Psoas muscle (tissue), 7 donors: ENCODE measurements at regions not wholly inside any gene's neighbourhood (a gene's known extent, or its start where the extent isn't known, plus 50 kb on each side); places are given as distances from the start of the nearest gene placed in this dataset.

ENCODE experiments used
- ATAC-seq, 4 donors: fragments of 200-7000 bp; cut with Tn5 transposase; one replicate each; pipeline ENCODE4 v1.9.1; 2020; ENCODE audit warnings: moderate library complexity in 3 of 4, mild to moderate bottlenecking in 2 of 4
- DNase-seq, 2 donors: peaks; one replicate each; pipeline ENCODE4 v3.0.0-alpha.2; 2020
- H3K27ac ChIP-seq: fragments of 200-600 bp; one replicate; pipeline ENCODE4 v1.8.0; 2022
- H3K27me3 ChIP-seq, 3 donors: fragments of 200-600 bp in 1 of 3; one replicate each; pipeline versions ENCODE4 v1.6.1 to v1.8.0; 2013 to 2022; ENCODE audit warnings: low read length in 2 of 3, mild to moderate bottlenecking in 2 of 3, moderate library complexity in 1 of 3; ENCODE audit not compliant: insufficient read depth in 3 of 3
- H3K36me3 ChIP-seq, 2 donors: fragments of 200-600 bp in 1 of 2; one replicate each; pipeline versions ENCODE4 v1.6.1 to v1.8.0; 2013 to 2022; ENCODE audit warnings: low read depth in 1 of 2, mild to moderate bottlenecking in 1 of 2, moderate library complexity in 1 of 2; ENCODE audit not compliant: insufficient read depth in 1 of 2
- H3K4me1 ChIP-seq: fragments of 200-600 bp; one replicate; pipeline ENCODE4 v1.8.0; 2022
- H3K4me3 ChIP-seq: fragments of 200-600 bp; one replicate; pipeline ENCODE4 v1.8.0; 2022; ENCODE audit warnings: mild to moderate bottlenecking
- H3K9me3 ChIP-seq: fragments of 200-600 bp; one replicate; pipeline ENCODE4 v1.8.0; 2022
- WGBS, 3 donors: extraction: QIAGEN DNeasy Blood & Tissue Kit; methylation state at CpG; one replicate each; pipeline versions ENCODE4 v1.1.6 to v1.1.7; 2013; 5-methylcytosine and 5-hydroxymethylcytosine counted together
- intact Hi-C, 2 donors: fragments of 100-400 bp; cut with DNase I; formaldehyde crosslinking; loops; one replicate each; pipeline versions ENCODE4 v1.11.0 to v1.14.2; 2022
- TF ChIP-seq, protein P1 (sequence below): fragments of 200-600 bp; IDR thresholded peaks from one replicate; pipeline ENCODE4 v1.8.0; 2022; ENCODE audit warnings: antibody characterized with exemption
- donor health status: healthy with polysubstance abuse.
- donor health status: DM: no; HTN: no; CAD: no; lungs with moderate emphysema.
- donor health status: Bipolar disorder and iron deficiency.
- donor health status: healthy.
- donor health status: DM: yes; HTN: yes; CAD: no.
- donor health status: DM: no; HTN: no; CAD: no.
- donor health status: DM: yes; HTN: yes; CAD: no.

DNA sequence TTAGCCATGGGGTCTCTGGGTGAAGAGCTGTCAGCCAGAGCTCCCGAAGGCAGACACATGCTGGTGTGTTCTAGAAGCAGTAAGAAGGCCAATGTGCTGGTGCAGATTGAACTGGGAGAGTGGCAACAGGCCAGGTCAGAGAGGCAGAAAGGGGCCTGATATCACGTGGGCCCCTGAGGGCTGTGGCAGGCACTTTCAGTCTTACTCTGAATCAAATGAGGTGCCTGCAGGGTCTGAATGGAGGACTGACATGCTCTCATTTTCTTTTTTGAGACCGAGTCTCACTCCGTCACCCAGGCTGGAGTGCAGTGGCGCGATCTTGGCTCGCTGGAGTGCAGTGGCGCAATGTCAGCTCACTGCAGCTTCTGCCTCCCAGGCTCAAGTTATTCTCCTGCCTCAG is 293.8 kb downstream of the ABCC12 start:
- Histone ChIP-seq H3K4me3 (no peak overlapping the region), H3K36me3 (no peaks in the 10 kb centered on the region), H3K4me1 (no peaks in the 10 kb centered on the region), H3K27ac (no peak overlapping the region), H3K27me3 (no peaks in the 10 kb centered on the region), H3K9me3 (no peaks in the 10 kb centered on the region)
- WGBS, 3 donors: 76 to 89% (median 81%) methylated on average over 8 of the region's 8 CpGs
- ATAC-seq (no peak), DNase-seq (no peak)
- TF ChIP-seq, protein P1, sequence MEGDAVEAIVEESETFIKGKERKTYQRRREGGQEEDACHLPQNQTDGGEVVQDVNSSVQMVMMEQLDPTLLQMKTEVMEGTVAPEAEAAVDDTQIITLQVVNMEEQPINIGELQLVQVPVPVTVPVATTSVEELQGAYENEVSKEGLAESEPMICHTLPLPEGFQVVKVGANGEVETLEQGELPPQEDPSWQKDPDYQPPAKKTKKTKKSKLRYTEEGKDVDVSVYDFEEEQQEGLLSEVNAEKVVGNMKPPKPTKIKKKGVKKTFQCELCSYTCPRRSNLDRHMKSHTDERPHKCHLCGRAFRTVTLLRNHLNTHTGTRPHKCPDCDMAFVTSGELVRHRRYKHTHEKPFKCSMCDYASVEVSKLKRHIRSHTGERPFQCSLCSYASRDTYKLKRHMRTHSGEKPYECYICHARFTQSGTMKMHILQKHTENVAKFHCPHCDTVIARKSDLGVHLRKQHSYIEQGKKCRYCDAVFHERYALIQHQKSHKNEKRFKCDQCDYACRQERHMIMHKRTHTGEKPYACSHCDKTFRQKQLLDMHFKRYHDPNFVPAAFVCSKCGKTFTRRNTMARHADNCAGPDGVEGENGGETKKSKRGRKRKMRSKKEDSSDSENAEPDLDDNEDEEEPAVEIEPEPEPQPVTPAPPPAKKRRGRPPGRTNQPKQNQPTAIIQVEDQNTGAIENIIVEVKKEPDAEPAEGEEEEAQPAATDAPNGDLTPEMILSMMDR: no peak
- intact Hi-C loops: no loop called here

DNA sequence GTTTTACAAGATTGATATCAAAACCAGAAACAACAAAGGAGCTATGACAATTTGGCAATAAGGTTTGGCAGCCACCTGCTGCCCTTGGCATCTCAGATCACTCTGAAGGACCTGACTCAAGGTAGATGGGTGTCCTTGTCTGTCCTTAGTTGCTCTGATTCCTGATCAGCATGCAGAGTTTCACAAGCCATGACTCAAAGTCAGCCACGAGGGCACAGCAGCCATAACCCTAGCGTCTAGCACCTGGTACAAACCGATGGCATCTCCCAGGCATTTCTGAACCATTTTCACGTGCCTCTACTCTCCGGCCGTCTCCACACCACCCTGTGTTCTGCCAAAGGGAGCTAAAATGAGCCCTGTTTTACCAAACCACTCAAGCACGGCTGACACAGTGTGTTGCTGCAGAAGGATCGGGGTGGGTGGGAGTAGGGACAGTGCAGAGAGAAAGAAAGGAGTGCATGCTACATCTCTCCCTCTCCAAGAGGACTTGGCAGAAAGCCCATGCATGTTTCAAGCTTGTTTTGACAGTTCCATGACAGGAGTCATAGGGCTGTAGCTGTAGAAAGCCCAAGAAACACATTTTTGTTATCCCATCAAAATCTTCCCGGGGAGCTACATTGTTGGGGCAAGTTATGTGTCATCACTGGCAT is 297.3 kb downstream of the ABCC12 start:
- H3K27me3 ChIP-seq: no peaks in the 10 kb centered on the region
- no peaks in the 10 kb centered on the region for H3K36me3 ChIP-seq
- H3K4me3 ChIP-seq: no peak overlapping the region
- DNase-seq: no peak
- no peak for ATAC-seq
- H3K4me1 ChIP-seq: no peaks in the 10 kb centered on the region
- H3K9me3 ChIP-seq: no peaks in the 10 kb centered on the region
- intact Hi-C loops: no loop called here
- TF ChIP-seq, protein P1: no peak
- 45 to 58% (median 55%) methylated on average over 9 of the region's 9 CpGs for WGBS, 3 donors
- H3K27ac ChIP-seq: no peak overlapping the region

DNA sequence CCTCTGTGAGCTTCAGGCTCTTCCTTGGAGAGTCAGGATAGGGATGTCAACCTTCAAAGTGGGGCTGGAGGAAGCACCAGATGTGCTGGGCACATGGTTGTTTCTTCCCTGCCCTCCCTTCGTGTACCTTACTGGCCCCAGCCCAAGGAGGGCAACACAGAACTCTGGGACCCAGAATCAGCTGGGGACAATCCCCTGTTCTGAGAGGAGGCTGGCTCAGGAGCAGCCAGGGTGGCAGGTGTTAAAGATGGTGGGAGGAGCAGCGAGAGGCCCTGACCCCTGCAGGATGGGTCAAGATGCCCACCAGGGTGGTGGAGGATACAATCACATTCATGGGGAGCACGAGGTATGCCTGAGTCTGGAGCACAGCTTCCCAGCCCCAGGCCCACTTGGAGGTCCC is 300.4 kb downstream of the ABCC12 start:
- TF ChIP-seq, protein P1: no peak
- Histone ChIP-seq H3K9me3 (no peaks in the 10 kb centered on the region), H3K27ac (no peak overlapping the region), H3K27me3 (no peaks in the 10 kb centered on the region), H3K36me3 (no peaks in the 10 kb centered on the region), H3K4me1 (no peaks in the 10 kb centered on the region), H3K4me3 (no peak overlapping the region)
- no peak for ATAC-seq
- DNase-seq: no peak
- intact Hi-C loops: no loop called here
- 69 to 80% (median 71%) methylated on average over 3 of the region's 3 CpGs for WGBS, 3 donors

DNA sequence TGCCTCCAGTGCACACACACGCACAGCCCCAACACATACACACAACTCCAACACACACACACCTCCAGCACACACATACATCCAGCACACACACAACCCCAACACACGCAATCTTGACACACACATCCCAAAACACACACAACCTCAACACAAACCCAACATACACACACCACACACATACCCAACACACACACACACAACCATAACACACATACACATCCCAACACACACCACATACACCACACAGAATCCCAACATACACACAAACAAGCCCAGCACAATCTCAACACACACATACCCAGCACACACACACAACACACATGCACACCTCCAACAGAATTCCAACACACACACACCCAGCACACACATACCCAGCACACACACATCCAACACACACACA is 301.1 kb downstream of the ABCC12 start:
- no peaks in the 10 kb centered on the region for H3K36me3 ChIP-seq
- no peak overlapping the region for H3K27ac ChIP-seq
- H3K4me3 ChIP-seq: no peak overlapping the region
- ATAC-seq (no peak), DNase-seq (no peak)
- WGBS, 3 donors: 94 to 99% (median 97%) methylated on average over 2 of the region's 2 CpGs
- no peaks in the 10 kb centered on the region for H3K9me3 ChIP-seq
- intact Hi-C loops: no loop called here
- no peaks in the 10 kb centered on the region for H3K27me3 ChIP-seq
- no peaks in the 10 kb centered on the region for H3K4me1 ChIP-seq
- TF ChIP-seq, protein P1: no peak

DNA sequence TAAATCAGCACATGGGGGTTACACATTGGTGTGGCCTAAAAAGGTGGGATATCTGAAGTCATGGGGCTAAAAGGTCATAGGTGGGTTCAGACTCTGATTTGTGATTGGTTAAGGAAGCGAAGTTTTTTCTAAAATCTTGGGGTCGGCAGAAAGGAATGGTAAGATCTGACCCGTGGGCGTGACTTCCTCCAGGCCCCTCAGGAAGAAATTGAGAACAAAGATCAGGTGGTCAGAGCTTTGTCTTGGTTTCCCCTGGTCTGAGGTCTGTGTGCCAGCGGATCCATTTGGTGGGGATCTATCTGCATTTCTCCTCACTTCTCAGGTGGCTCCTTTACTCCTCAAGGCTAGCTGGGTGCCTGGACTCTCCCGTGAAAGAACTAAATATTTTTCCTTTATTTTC is 302.8 kb downstream of the ABCC12 start:
- no peak overlapping the region for H3K4me3 ChIP-seq
- H3K36me3 ChIP-seq: no peaks in the 10 kb centered on the region
- H3K27ac ChIP-seq: no peak overlapping the region
- DNase-seq: no peak
- H3K27me3 ChIP-seq: no peaks in the 10 kb centered on the region
- H3K9me3 ChIP-seq: no peaks in the 10 kb centered on the region
- ATAC-seq: no peak
- intact Hi-C loops: no loop called here
- no peaks in the 10 kb centered on the region for H3K4me1 ChIP-seq
- WGBS, 3 donors: 80 to 86% (median 86%) methylated on average over 6 of the region's 6 CpGs
- TF ChIP-seq, protein P1: no peak
